Neural progenitor cell (in vitro differentiated cells): ENCODE measurements at regions not wholly inside any gene's neighbourhood (a gene's known extent, or its start where the extent isn't known, plus 50 kb on each side); places are given as distances from the start of the nearest gene placed in this dataset.

ENCODE experiments used
- EZH2 ChIP-seq: fragments of 200-600 bp; sonication (generic); IDR thresholded peaks from 2 replicates; pipeline ENCODE4 v1.6.1; 2017; ENCODE audit warnings: antibody characterized with exemption, mild to moderate bottlenecking, moderate library complexity
- EZH2phosphoT487 ChIP-seq: fragments of 200-600 bp; sonication (generic); IDR thresholded peaks from 2 replicates; pipeline ENCODE4 v1.6.1; 2017; ENCODE audit warnings: antibody characterized with exemption
- TF ChIP-seq, protein P1 (sequence below): fragments of 200-600 bp; sonication (generic); IDR thresholded peaks from 2 replicates; pipeline ENCODE4 v1.5.1; 2017; ENCODE audit warnings: antibody characterized with exemption, mild to moderate bottlenecking

DNA sequence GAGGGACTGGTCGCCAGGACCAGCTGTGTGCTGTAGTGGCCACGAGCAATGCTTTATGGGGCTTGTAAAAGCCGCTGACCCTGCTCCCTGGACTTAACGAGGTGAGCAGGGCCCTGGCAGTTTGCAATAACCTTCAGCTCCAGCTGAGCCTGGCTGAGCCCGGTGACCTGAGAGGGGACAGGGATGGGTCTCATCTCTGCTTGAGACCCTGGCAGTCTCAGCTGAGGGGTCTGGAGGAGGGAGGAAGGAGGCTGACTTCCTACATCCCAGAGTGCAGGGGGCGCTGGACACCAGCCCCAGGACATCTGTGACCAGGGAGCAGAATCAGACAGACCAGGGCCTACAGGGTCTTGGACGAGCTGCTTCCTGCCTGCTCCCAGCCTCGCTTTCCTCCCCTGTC is 277.5 kb upstream of the MVB12B start:
- TF ChIP-seq, protein P1, sequence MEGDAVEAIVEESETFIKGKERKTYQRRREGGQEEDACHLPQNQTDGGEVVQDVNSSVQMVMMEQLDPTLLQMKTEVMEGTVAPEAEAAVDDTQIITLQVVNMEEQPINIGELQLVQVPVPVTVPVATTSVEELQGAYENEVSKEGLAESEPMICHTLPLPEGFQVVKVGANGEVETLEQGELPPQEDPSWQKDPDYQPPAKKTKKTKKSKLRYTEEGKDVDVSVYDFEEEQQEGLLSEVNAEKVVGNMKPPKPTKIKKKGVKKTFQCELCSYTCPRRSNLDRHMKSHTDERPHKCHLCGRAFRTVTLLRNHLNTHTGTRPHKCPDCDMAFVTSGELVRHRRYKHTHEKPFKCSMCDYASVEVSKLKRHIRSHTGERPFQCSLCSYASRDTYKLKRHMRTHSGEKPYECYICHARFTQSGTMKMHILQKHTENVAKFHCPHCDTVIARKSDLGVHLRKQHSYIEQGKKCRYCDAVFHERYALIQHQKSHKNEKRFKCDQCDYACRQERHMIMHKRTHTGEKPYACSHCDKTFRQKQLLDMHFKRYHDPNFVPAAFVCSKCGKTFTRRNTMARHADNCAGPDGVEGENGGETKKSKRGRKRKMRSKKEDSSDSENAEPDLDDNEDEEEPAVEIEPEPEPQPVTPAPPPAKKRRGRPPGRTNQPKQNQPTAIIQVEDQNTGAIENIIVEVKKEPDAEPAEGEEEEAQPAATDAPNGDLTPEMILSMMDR = peak; percentile 35
- no peak for TF ChIP-seq EZH2
- TF ChIP-seq EZH2phosphoT487 = no peak
